Mesendoderm (in vitro differentiated cells): ENCODE measurements at regions not wholly inside any gene's neighbourhood (a gene's known extent, or its start where the extent isn't known, plus 50 kb on each side); places are given as distances from the start of the nearest gene placed in this dataset.

ENCODE experiments used
- DNase-seq: peaks from one replicate; pipeline ENCODE4 v3.0.0; 2013
- H2AK5ac ChIP-seq: 2 replicates; pipeline ENCODE4 v1.6.1; 2013; ENCODE audit warnings: low read length, inconsistent platforms
- H2BK120ac ChIP-seq: 2 replicates; pipeline ENCODE4 v1.6.1; 2013; ENCODE audit warnings: low read depth, mild to moderate bottlenecking, low read length, moderate library complexity, mixed read lengths
- H2BK15ac ChIP-seq: replicated peaks from 2 replicates; pipeline ENCODE4 v1.6.1; 2013; ENCODE audit warnings: low read depth, mild to moderate bottlenecking, moderate library complexity
- H2BK5ac ChIP-seq: 2 replicates; pipeline ENCODE4 v1.6.1; 2013; ENCODE audit warnings: low read length, inconsistent platforms
- H3K18ac ChIP-seq: 2 replicates; pipeline ENCODE4 v1.6.1; 2013; ENCODE audit warnings: mild to moderate bottlenecking, low read length, mixed read lengths
- H3K23ac ChIP-seq: one replicate; pipeline ENCODE4 v1.6.1; 2013; ENCODE audit warnings: low read length
- H3K27ac ChIP-seq: 2 replicates; pipeline ENCODE4 v1.5.1; 2013; ENCODE audit warnings: low read depth, mild to moderate bottlenecking, inconsistent platforms, low read length, moderate library complexity
- H3K27me3 ChIP-seq: 2 replicates; pipeline ENCODE4 v1.6.1; 2013; ENCODE audit warnings: low read length, control low read depth, mild to moderate bottlenecking, inconsistent platforms; ENCODE audit not compliant: insufficient read depth, poor library complexity
- H3K36me3 ChIP-seq: 2 replicates; pipeline ENCODE4 v1.6.1; 2013; ENCODE audit warnings: low read length, inconsistent platforms; ENCODE audit not compliant: control insufficient read depth, insufficient read depth
- H3K4ac ChIP-seq: one replicate; pipeline ENCODE4 v1.6.1; 2013; ENCODE audit warnings: low read depth, mild to moderate bottlenecking, low read length, moderate library complexity
- H3K4me1 ChIP-seq: 2 replicates; pipeline ENCODE4 v1.6.1; 2013; ENCODE audit warnings: low read depth, low read length, inconsistent platforms; ENCODE audit not compliant: control insufficient read depth
- H3K4me2 ChIP-seq: 2 replicates; pipeline ENCODE4 v1.6.1; 2013; ENCODE audit warnings: low read length
- H3K4me3 ChIP-seq: 2 replicates; pipeline ENCODE4 v1.5.1; 2013; ENCODE audit warnings: mild to moderate bottlenecking, low read length
- H3K56ac ChIP-seq: one replicate; pipeline ENCODE4 v1.6.1; 2013; ENCODE audit warnings: low read length
- H3K79me1 ChIP-seq: 2 replicates; pipeline ENCODE4 v1.6.1; 2013; ENCODE audit warnings: low read length, inconsistent platforms
- H3K79me2 ChIP-seq: 2 replicates; pipeline ENCODE4 v1.6.1; 2013; ENCODE audit warnings: mild to moderate bottlenecking, low read length; ENCODE audit not compliant: control insufficient read depth, insufficient read depth
- H3K9ac ChIP-seq: 2 replicates; pipeline ENCODE4 v1.6.1; 2013; ENCODE audit warnings: low read length, inconsistent platforms
- H4K5ac ChIP-seq: one replicate; pipeline ENCODE4 v1.6.1; 2013; ENCODE audit warnings: low read length
- H4K8ac ChIP-seq: one replicate; pipeline ENCODE4 v1.6.1; 2013; ENCODE audit warnings: low read depth, mild to moderate bottlenecking, control low read depth, low read length, moderate library complexity
- WGBS: extraction: QIAGEN DNeasy Blood & Tissue Kit; methylation state at CpG from one replicate; pipeline ENCODE4 v1.1.7; 2013; ENCODE audit warnings: low lambda C conversion rate, missing lambda C conversion rate; ENCODE audit not compliant: insufficient coverage; ENCODE audit errors: extremely low coverage; 5-methylcytosine and 5-hydroxymethylcytosine counted together

DNA sequence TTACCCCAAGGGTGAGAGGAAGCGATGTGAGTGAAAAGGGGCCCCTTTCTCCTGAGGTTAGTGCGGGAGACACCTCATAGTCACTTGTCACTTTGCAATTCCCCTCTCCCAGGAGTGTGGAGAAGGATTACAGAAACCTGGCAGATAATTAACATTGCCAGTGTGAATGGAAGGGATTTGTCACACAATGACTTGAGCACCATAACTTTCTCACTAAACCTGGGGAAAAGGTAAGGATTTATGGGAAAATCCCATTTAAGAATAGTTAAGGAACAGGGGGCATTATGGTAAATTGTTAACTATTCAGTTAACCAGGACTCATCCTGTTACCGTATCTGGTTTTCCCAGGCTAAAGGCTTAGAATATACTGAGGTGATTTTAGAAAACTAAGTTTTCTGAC, 219.5 kb upstream of the JAG1 start:
- H4K8ac ChIP-seq = no peak overlapping the region
- no peak overlapping the region for H2BK5ac ChIP-seq
- no peak overlapping the region for H2BK15ac ChIP-seq
- no peak overlapping the region for H3K4me2 ChIP-seq
- no peak overlapping the region for H2AK5ac ChIP-seq
- no peak overlapping the region for H3K4ac ChIP-seq
- H3K23ac ChIP-seq = no peak overlapping the region
- no peaks in the 10 kb centered on the region for H3K79me2 ChIP-seq
- WGBS = no CpG with 5 or more reads among the region's 3 CpGs
- no peaks in the 10 kb centered on the region for H3K27me3 ChIP-seq
- H3K56ac ChIP-seq = no peak overlapping the region
- H3K4me1 ChIP-seq = no peaks in the 10 kb centered on the region
- H2BK120ac ChIP-seq = no peak overlapping the region
- H3K18ac ChIP-seq = no peak overlapping the region
- H3K36me3 ChIP-seq = no peaks in the 10 kb centered on the region
- no peaks in the 10 kb centered on the region for H3K79me1 ChIP-seq
- peak; percentile 3 for DNase-seq
- no peak overlapping the region for H3K4me3 ChIP-seq
- H3K9ac ChIP-seq = no peak overlapping the region
- H4K5ac ChIP-seq = no peak overlapping the region
- H3K27ac ChIP-seq = no peak overlapping the region

DNA sequence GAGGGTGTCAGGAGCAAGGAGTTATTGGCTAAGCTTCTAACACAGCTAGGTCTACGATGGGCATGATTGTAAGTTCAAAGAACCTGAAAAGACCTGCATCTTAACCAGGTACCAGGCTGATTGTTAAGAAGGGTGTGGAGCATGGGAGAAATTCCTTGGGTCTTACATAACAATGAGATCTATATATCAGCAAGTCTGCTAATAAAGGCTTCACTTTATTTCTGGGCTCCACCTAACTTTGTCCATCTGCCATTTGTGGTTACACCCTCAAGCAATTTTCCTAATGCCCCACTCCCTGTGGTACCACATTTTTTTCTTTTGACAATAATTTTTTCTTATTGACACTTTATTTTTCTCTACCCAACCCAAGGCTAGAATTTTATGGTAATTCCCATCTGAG, 223.5 kb upstream of the JAG1 start:
- H3K79me1 ChIP-seq = no peaks in the 10 kb centered on the region
- no peak overlapping the region for H2BK5ac ChIP-seq
- H2BK120ac ChIP-seq = no peak overlapping the region
- no peak for DNase-seq
- no peaks in the 10 kb centered on the region for H3K36me3 ChIP-seq
- no peak overlapping the region for H3K4ac ChIP-seq
- H3K4me2 ChIP-seq = no peak overlapping the region
- H3K56ac ChIP-seq = no peak overlapping the region
- H3K4me3 ChIP-seq = no peak overlapping the region
- no peaks in the 10 kb centered on the region for H3K79me2 ChIP-seq
- H3K23ac ChIP-seq = no peak overlapping the region
- no peak overlapping the region for H3K27ac ChIP-seq
- H2BK15ac ChIP-seq = no peak overlapping the region
- H3K9ac ChIP-seq = no peak overlapping the region
- H2AK5ac ChIP-seq = no peak overlapping the region
- no peak overlapping the region for H4K8ac ChIP-seq
- no peaks in the 10 kb centered on the region for H3K4me1 ChIP-seq
- WGBS = no CpG with 5 or more reads among the region's 1 CpG
- H3K18ac ChIP-seq = no peak overlapping the region
- no peaks in the 10 kb centered on the region for H3K27me3 ChIP-seq
- no peak overlapping the region for H4K5ac ChIP-seq

GRCh38 chr20:10898552-10898951, 224.8 kb upstream of the JAG1 start:
- Histone ChIP-seq H3K36me3 (no peaks in the 10 kb centered on the region), H2BK120ac (no peak overlapping the region), H3K4me3 (no peak overlapping the region), H3K4ac (no peak overlapping the region), H3K4me2 (no peak overlapping the region), H2BK5ac (no peak overlapping the region), H3K56ac (no peak overlapping the region), H3K23ac (no peak overlapping the region), H3K4me1 (no peaks in the 10 kb centered on the region), H3K18ac (no peak overlapping the region), H4K8ac (no peak overlapping the region), H3K9ac (no peak overlapping the region), H3K79me2 (no peaks in the 10 kb centered on the region), H3K27ac (no peak overlapping the region), H3K27me3 (no peaks in the 10 kb centered on the region), H2BK15ac (no peak overlapping the region), H2AK5ac (no peak overlapping the region), H3K79me1 (no peaks in the 10 kb centered on the region), H4K5ac (no peak overlapping the region)
- no peak for DNase-seq
- WGBS = no CpG with 5 or more reads among the region's 1 CpG

GRCh38 chr20:10902174-10902573, 228.4 kb upstream of the JAG1 start:
- no CpG with 5 or more reads among the region's 1 CpG for WGBS
- no peak overlapping the region for H2AK5ac ChIP-seq
- no peak overlapping the region for H3K56ac ChIP-seq
- no peak overlapping the region for H3K27ac ChIP-seq
- H3K4me3 ChIP-seq = no peak overlapping the region
- no peak overlapping the region for H3K23ac ChIP-seq
- H3K79me1 ChIP-seq = no peaks in the 10 kb centered on the region
- no peak overlapping the region for H3K4ac ChIP-seq
- no peak overlapping the region for H3K18ac ChIP-seq
- H2BK5ac ChIP-seq = no peak overlapping the region
- H2BK120ac ChIP-seq = no peak overlapping the region
- H3K9ac ChIP-seq = no peak overlapping the region
- no peaks in the 10 kb centered on the region for H3K79me2 ChIP-seq
- no peak overlapping the region for H3K4me2 ChIP-seq
- no peaks in the 10 kb centered on the region for H3K4me1 ChIP-seq
- DNase-seq = no peak
- H3K36me3 ChIP-seq = no peaks in the 10 kb centered on the region
- no peak overlapping the region for H2BK15ac ChIP-seq
- no peaks in the 10 kb centered on the region for H3K27me3 ChIP-seq
- H4K5ac ChIP-seq = no peak overlapping the region
- no peak overlapping the region for H4K8ac ChIP-seq

- Histone ChIP-seq H2BK5ac (no peak overlapping the region), H4K5ac (no peak overlapping the region), H3K4ac (no peak overlapping the region), H2BK15ac (no peak overlapping the region), H2AK5ac (no peak overlapping the region), H3K4me1 (no peaks in the 10 kb centered on the region), H3K23ac (no peak overlapping the region), H3K18ac (no peak overlapping the region), H3K4me2 (no peak overlapping the region), H3K27me3 (no peaks in the 10 kb centered on the region), H3K4me3 (no peak overlapping the region), H4K8ac (no peak overlapping the region), H3K56ac (no peak overlapping the region), H3K9ac (no peak overlapping the region), H3K36me3 (no peaks in the 10 kb centered on the region), H3K79me1 (no peaks in the 10 kb centered on the region), H3K27ac (no peak overlapping the region), H2BK120ac (no peak overlapping the region), H3K79me2 (no peaks in the 10 kb centered on the region)
- no CpG with 5 or more reads among the region's 1 CpG for WGBS
- no peak for DNase-seq
Measured at GRCh38 chr20:10902576-10903282, 228.9 kb upstream of the JAG1 start.

GRCh38 chr20:10906834-10907233, 233.0 kb upstream of the JAG1 start:
- Histone ChIP-seq H3K36me3 (no peaks in the 10 kb centered on the region), H3K23ac (no peak overlapping the region), H3K4me3 (no peak overlapping the region), H3K79me2 (no peaks in the 10 kb centered on the region), H2BK5ac (no peak overlapping the region), H4K5ac (no peak overlapping the region), H3K4me2 (no peak overlapping the region), H3K9ac (no peak overlapping the region), H3K27me3 (no peaks in the 10 kb centered on the region), H3K27ac (no peak overlapping the region), H2BK15ac (no peak overlapping the region), H3K56ac (no peak overlapping the region), H2BK120ac (no peak overlapping the region), H3K4me1 (no peaks in the 10 kb centered on the region), H3K4ac (no peak overlapping the region), H4K8ac (no peak overlapping the region), H3K79me1 (no peaks in the 10 kb centered on the region), H2AK5ac (no peak overlapping the region), H3K18ac (no peak overlapping the region)
- no peak for DNase-seq
- no CpG with 5 or more reads among the region's 2 CpGs for WGBS
